BE2C (cell line): ENCODE measurements at regions not wholly inside any gene's neighbourhood (a gene's known extent, or its start where the extent isn't known, plus 50 kb on each side); places are given as distances from the start of the nearest gene placed in this dataset.

Experiments
- DNase-seq: peaks from one replicate; pipeline ENCODE4 v3.0.0-alpha.2; 2020
- H3K27me3 ChIP-seq: fragments of 250-450 bp; sonication (Bioruptor Pico); 2 replicates; pipeline ENCODE4 v1.5.1; 2020; ENCODE audit warnings: mild to moderate bottlenecking
- H3K36me3 ChIP-seq: fragments of 250-450 bp; sonication (Bioruptor Pico); 2 replicates; pipeline ENCODE4 v1.5.1; 2020; ENCODE audit warnings: mild to moderate bottlenecking
- H3K4me1 ChIP-seq: fragments of 250-450 bp; sonication (Bioruptor Pico); 2 replicates; pipeline ENCODE4 v1.5.1; 2020
- H3K4me3 ChIP-seq: 2 replicates; pipeline ENCODE4 v1.5.1; 2011; ENCODE audit warnings: low read depth, low read length
- H3K9me3 ChIP-seq: fragments of 250-450 bp; sonication (Bioruptor Pico); 2 replicates; pipeline ENCODE4 v1.5.1; 2020
- TF ChIP-seq, protein P1 (sequence below): IDR thresholded peaks from 2 replicates; pipeline ENCODE4 v1.5.1; 2012; ENCODE audit warnings: mild to moderate bottlenecking, low read depth, low read length

DNA sequence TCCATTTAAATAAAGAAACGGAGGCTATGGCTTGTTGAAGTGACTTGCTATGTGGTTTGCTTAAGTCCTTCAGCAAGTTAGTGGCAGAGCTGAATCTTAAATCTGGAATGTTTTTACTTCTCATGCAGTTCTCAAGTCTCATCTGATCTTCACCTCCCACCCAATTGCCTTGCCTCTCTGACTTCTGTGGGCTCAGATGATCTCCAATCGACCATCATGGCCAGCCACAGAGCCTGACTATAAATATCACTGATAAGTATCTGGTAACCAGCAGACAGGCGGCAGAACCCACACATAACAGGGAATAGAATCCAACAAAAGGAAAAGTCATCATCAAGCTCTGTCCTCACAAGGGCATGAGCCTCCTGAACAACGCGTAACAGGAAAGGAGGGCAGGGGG lies 149.9 kb downstream of the FAM114A2 start:
- H3K27me3 ChIP-seq, result no peaks in the 10 kb centered on the region; the same call in none of the 2 replicates
- H3K36me3 ChIP-seq, result no peaks in the 10 kb centered on the region
- H3K4me1 ChIP-seq, result no peaks in the 10 kb centered on the region
- H3K9me3 ChIP-seq, result no peaks in the 10 kb centered on the region
- H3K4me3 ChIP-seq, result no peak overlapping the region
- DNase-seq, result no peak
- TF ChIP-seq, protein P1, sequence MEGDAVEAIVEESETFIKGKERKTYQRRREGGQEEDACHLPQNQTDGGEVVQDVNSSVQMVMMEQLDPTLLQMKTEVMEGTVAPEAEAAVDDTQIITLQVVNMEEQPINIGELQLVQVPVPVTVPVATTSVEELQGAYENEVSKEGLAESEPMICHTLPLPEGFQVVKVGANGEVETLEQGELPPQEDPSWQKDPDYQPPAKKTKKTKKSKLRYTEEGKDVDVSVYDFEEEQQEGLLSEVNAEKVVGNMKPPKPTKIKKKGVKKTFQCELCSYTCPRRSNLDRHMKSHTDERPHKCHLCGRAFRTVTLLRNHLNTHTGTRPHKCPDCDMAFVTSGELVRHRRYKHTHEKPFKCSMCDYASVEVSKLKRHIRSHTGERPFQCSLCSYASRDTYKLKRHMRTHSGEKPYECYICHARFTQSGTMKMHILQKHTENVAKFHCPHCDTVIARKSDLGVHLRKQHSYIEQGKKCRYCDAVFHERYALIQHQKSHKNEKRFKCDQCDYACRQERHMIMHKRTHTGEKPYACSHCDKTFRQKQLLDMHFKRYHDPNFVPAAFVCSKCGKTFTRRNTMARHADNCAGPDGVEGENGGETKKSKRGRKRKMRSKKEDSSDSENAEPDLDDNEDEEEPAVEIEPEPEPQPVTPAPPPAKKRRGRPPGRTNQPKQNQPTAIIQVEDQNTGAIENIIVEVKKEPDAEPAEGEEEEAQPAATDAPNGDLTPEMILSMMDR, result no peak

DNA sequence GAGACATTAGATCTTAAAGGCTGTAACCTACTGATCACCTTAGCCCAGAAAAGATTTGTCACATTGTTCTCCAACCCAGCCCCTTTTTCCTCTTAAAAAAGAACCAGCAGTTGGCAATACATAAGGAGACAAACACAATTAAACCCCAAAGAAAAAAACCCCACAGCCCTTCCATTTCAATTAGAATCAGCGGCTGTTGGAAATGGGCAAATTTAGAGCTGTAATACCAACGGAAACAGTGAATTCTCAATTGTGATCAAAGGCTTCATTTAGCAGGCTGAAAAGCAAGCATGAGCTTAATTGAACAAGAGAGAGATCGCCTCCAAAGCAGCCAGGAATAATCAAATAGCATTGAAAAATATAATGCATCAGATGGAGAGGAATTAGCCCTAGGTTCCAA lies 153.6 kb downstream of the FAM114A2 start:
- H3K4me3 ChIP-seq, result no peak overlapping the region
- no peaks in the 10 kb centered on the region for H3K36me3 ChIP-seq
- no peaks in the 10 kb centered on the region; the same call in 1 of the 2 replicates for H3K9me3 ChIP-seq
- no peaks in the 10 kb centered on the region; the same call in none of the 2 replicates for H3K27me3 ChIP-seq
- TF ChIP-seq, protein P1, result no peak
- DNase-seq, result no peak
- no peaks in the 10 kb centered on the region for H3K4me1 ChIP-seq

DNA sequence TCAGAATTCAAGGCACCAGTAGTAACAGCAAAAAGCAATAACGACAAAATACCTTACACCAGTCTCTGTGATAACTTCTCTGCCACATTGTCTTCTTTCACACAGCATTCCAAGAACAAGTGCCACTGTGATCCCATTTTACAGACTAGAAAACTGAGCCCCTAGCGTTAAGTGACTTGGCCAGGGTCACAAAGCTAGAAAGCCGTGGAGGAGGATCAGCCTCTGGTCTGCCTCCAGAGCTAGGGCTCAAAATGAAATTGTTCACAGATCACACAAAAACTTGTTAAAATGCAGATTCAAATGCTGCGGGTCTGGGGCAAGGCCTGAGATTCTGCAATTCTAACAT lies 154.1 kb downstream of the FAM114A2 start:
- Histone ChIP-seq H3K9me3 (no peaks in the 10 kb centered on the region; the same call in 1 of the 2 replicates), H3K27me3 (no peaks in the 10 kb centered on the region; the same call in none of the 2 replicates), H3K4me1 (no peaks in the 10 kb centered on the region), H3K4me3 (no peak overlapping the region), H3K36me3 (no peaks in the 10 kb centered on the region)
- TF ChIP-seq, protein P1, result no peak
- DNase-seq, result no peak

DNA sequence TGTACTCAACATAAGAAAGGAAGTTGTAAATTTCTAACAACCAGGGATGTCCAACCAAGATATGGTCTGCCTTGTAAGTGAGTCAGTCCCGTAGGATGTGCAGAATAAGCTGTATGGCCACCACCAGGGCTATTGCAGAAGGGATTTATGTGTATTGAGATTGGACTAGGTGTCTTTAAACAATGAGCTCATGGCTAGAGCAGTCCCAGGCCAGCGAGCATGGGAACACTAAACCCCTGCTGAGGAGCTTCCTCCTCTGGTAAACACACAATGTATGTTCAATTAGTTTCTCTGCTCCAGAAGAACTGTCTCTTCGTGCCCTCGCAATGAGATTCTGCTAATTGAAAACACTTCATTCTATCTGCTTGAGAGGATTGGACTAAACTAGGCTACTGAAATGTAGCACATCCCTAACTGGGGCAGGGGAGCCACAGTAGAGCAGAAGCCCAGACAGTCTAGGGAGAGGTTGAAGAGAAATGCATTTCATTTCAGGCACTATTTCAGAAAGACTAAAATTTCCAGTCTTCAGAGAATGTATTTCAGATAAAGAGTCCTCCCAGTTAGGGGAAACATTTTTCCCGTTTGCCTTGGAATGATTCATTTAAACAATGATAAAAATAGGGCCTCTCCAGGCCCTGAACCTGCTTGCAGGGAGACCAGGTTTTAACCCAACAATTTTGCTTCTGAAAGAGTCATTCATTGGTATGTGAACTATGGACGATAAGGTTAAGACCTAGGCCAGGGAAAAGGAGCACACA lies 154.7 kb downstream of the FAM114A2 start:
- H3K4me1 ChIP-seq, result no peaks in the 10 kb centered on the region
- no peak for DNase-seq
- no peaks in the 10 kb centered on the region; the same call in 1 of the 2 replicates for H3K9me3 ChIP-seq
- no peaks in the 10 kb centered on the region for H3K36me3 ChIP-seq
- H3K27me3 ChIP-seq, result no peaks in the 10 kb centered on the region; the same call in none of the 2 replicates
- no peak overlapping the region for H3K4me3 ChIP-seq
- TF ChIP-seq, protein P1, result no peak

DNA sequence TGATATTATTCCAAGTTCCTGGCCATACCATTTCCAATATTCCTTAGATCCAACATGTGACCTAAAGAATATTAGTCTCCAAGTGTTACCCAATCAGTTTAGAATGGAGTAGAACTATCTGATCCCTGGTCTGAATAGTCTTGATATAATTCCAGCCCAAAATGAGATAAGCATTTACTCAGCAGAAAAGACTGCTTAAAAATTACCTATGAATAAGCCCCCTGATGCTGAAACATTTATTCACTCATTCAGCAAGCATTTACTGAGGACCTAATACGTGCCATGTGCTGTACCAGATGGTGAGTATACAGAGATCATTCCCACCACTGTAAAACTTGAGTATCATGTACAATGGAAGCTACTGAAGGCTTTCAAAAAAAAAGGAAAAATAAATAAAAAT lies 157.0 kb downstream of the FAM114A2 start:
- Histone ChIP-seq H3K9me3 (no peaks in the 10 kb centered on the region; the same call in 1 of the 2 replicates), H3K27me3 (no peaks in the 10 kb centered on the region; the same call in none of the 2 replicates), H3K36me3 (no peaks in the 10 kb centered on the region), H3K4me3 (no peak overlapping the region), H3K4me1 (no peaks in the 10 kb centered on the region)
- TF ChIP-seq, protein P1, result no peak
- DNase-seq, result no peak

DNA sequence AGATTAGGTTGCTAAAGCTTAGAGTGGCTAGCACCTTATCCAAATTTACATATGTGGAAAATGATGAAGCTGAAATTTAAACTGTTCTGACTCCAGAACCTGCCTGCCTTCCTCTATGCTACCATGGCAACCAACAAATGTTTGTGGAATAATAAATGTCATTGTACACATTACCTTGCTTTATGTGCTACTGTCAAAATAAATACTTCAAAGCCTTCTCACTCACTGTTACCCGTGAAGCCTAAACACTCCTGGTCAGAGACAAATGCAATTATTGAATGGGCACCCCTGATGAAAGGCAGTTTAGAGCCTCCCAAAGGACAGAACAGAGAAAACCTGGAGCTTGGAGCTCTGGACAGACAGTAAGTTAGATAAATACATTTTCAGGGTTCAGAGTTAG lies 158.6 kb downstream of the FAM114A2 start:
- H3K9me3 ChIP-seq, result no peaks in the 10 kb centered on the region; the same call in 1 of the 2 replicates
- H3K4me3 ChIP-seq, result no peak overlapping the region
- no peaks in the 10 kb centered on the region; the same call in none of the 2 replicates for H3K27me3 ChIP-seq
- TF ChIP-seq, protein P1, result no peak
- no peaks in the 10 kb centered on the region for H3K4me1 ChIP-seq
- DNase-seq, result no peak
- no peaks in the 10 kb centered on the region for H3K36me3 ChIP-seq
